UCSD-AML1 (cell line): ENCODE measurements at regions not wholly inside any gene's neighbourhood (a gene's known extent, or its start where the extent isn't known, plus 50 kb on each side); places are given as distances from the start of the nearest gene placed in this dataset.

Experiments used
- DNase-seq: peaks from one replicate; lab custom pipeline; 2025; ENCODE audit not compliant: unreplicated experiment; lab: John Stamatoyannopoulos, UW

GRCh38 chr6:90435207-90435899 lies 138.7 kb upstream of the BACH2 start:
- no peak for DNase-seq

GRCh38 chr6:90434094-90434493 lies 137.5 kb upstream of the BACH2 start:
- DNase-seq: no peak

- no peak for DNase-seq
Measured at GRCh38 chr6:90432937-90433336, 136.3 kb upstream of the BACH2 start.

GRCh38 chr6:90432041-90432775 lies 135.6 kb upstream of the BACH2 start:
- DNase-seq: no peak

- no peak for DNase-seq
Measured at GRCh38 chr6:90431576-90431975, 134.9 kb upstream of the BACH2 start.

GRCh38 chr6:90429713-90430112 lies 133.1 kb upstream of the BACH2 start:
- no peak for DNase-seq

- DNase-seq: no peak
Measured at GRCh38 chr6:90428514-90428913, 131.9 kb upstream of the BACH2 start.

GRCh38 chr6:90425161-90425641 lies 128.6 kb upstream of the BACH2 start:
- DNase-seq: no peak

GRCh38 chr6:90424580-90424979 lies 127.9 kb upstream of the BACH2 start:
- DNase-seq: no peak

GRCh38 chr6:90421666-90422065 lies 125.0 kb upstream of the BACH2 start:
- no peak for DNase-seq

GRCh38 chr6:90420500-90420899 lies 123.9 kb upstream of the BACH2 start:
- DNase-seq: no peak

GRCh38 chr6:90417385-90417784 lies 120.7 kb upstream of the BACH2 start:
- no peak for DNase-seq

- DNase-seq: no peak
Measured at GRCh38 chr6:90416322-90416721, 119.7 kb upstream of the BACH2 start.

GRCh38 chr6:90415178-90415577 lies 118.5 kb upstream of the BACH2 start:
- DNase-seq: no peak

GRCh38 chr6:90414352-90414751 lies 117.7 kb upstream of the BACH2 start:
- no peak for DNase-seq

GRCh38 chr6:90413867-90414266 lies 117.2 kb upstream of the BACH2 start:
- DNase-seq: peak; percentile 17

- no peak for DNase-seq
Measured at GRCh38 chr6:90413396-90413795, 116.8 kb upstream of the BACH2 start.

GRCh38 chr6:90412538-90413369 lies 116.1 kb upstream of the BACH2 start:
- no peak for DNase-seq

- DNase-seq: no peak
Measured at GRCh38 chr6:90411292-90411781, 114.7 kb upstream of the BACH2 start.

GRCh38 chr6:90409700-90410099 lies 113.1 kb upstream of the BACH2 start:
- no peak for DNase-seq

- no peak for DNase-seq
Measured at GRCh38 chr6:90406957-90407356, 110.3 kb upstream of the BACH2 start.
